HG03442 (cell line): ENCODE measurements at regions not wholly inside any gene's neighbourhood (a gene's known extent, or its start where the extent isn't known, plus 50 kb on each side); places are given as distances from the start of the nearest gene placed in this dataset.
"Not testable (repeated sequence)": the region's sequence is repeated elsewhere in the genome, so short reads cannot be mapped to it uniquely, and the experiment has no call there.

Experiments
- ATAC-seq: cut with Tn5 transposase; IDR thresholded peaks from one replicate; pipeline ENCODE4 v1.9.1; 2021; ENCODE audit warnings: mild to moderate bottlenecking, moderate library complexity; ENCODE audit not compliant: unreplicated experiment

GRCh38 chr13:63838366-63839110 lies 2422.9 kb upstream of the PCDH20 start:
- no peak for ATAC-seq

GRCh38 chr13:63837701-63838100 lies 2422.1 kb upstream of the PCDH20 start:
- not testable (repeated sequence) for ATAC-seq

- ATAC-seq: not testable (repeated sequence)
Measured at GRCh38 chr13:63829609-63830008, 2414.0 kb upstream of the PCDH20 start.

GRCh38 chr13:63821785-63822184 lies 2406.1 kb upstream of the PCDH20 start:
- not testable (repeated sequence) for ATAC-seq

GRCh38 chr13:63811428-63812004 lies 2395.9 kb upstream of the PCDH20 start:
- not testable (repeated sequence) for ATAC-seq

GRCh38 chr13:63791134-63791533 lies 2375.5 kb upstream of the PCDH20 start:
- not testable (repeated sequence) for ATAC-seq

- no peak for ATAC-seq
Measured at GRCh38 chr13:63774133-63774532, 2358.5 kb upstream of the PCDH20 start.

GRCh38 chr13:63773476-63773875 lies 2357.8 kb upstream of the PCDH20 start:
- no peak for ATAC-seq

GRCh38 chr13:63757683-63758082 lies 2342.0 kb upstream of the PCDH20 start:
- not testable (repeated sequence) for ATAC-seq

GRCh38 chr13:63749857-63750256 lies 2334.2 kb upstream of the PCDH20 start:
- ATAC-seq: not testable (repeated sequence)

GRCh38 chr13:63741814-63742101 lies 2326.1 kb upstream of the PCDH20 start:
- ATAC-seq: not testable (repeated sequence)

GRCh38 chr13:63741029-63741813 lies 2325.6 kb upstream of the PCDH20 start:
- ATAC-seq: no peak

- ATAC-seq: not testable (repeated sequence)
Measured at GRCh38 chr13:63739112-63739735, 2323.6 kb upstream of the PCDH20 start.

GRCh38 chr13:63737418-63737817 lies 2321.8 kb upstream of the PCDH20 start:
- no peak for ATAC-seq

- ATAC-seq: no peak
Measured at GRCh38 chr13:63731896-63732295, 2316.2 kb upstream of the PCDH20 start.

GRCh38 chr13:63712159-63712558 lies 2296.5 kb upstream of the PCDH20 start:
- not testable (repeated sequence) for ATAC-seq

- no peak for ATAC-seq
Measured at GRCh38 chr13:63706751-63707150, 2291.1 kb upstream of the PCDH20 start.

GRCh38 chr13:63704521-63704920 lies 2288.9 kb upstream of the PCDH20 start:
- ATAC-seq: no peak

- ATAC-seq: no peak
Measured at GRCh38 chr13:63700350-63700749, 2284.7 kb upstream of the PCDH20 start.

GRCh38 chr13:63699948-63700347 lies 2284.3 kb upstream of the PCDH20 start:
- ATAC-seq: no peak

GRCh38 chr13:63696055-63696454 lies 2280.4 kb upstream of the PCDH20 start:
- ATAC-seq: no peak
